BLaER1 (cell line): ENCODE measurements at regions not wholly inside any gene's neighbourhood (a gene's known extent, or its start where the extent isn't known, plus 50 kb on each side); places are given as distances from the start of the nearest gene placed in this dataset.

Experiments
- H3K27ac ChIP-seq: shearing (Covaris generic); formaldehyde crosslinking; 2 replicates; pipeline ENCODE4 v1.8.1; 2022
- H3K27me3 ChIP-seq: shearing (Covaris generic); formaldehyde crosslinking; 2 replicates; pipeline ENCODE4 v1.8.1; 2022
- H3K36me3 ChIP-seq: shearing (Covaris generic); formaldehyde crosslinking; 2 replicates; pipeline ENCODE4 v1.8.1; 2022
- H3K4me1 ChIP-seq: shearing (Covaris generic); formaldehyde crosslinking; 2 replicates; pipeline ENCODE4 v1.8.1; 2022
- H3K4me2 ChIP-seq: shearing (Covaris generic); formaldehyde crosslinking; 2 replicates; pipeline ENCODE4 v1.8.1; 2022
- H3K4me3 ChIP-seq: shearing (Covaris generic); formaldehyde crosslinking; 2 replicates; pipeline ENCODE4 v1.8.1; 2022
- H3K9ac ChIP-seq: shearing (Covaris generic); formaldehyde crosslinking; 2 replicates; pipeline ENCODE4 v1.8.1; 2022
- H3K9me3 ChIP-seq: shearing (Covaris generic); formaldehyde crosslinking; 2 replicates; pipeline ENCODE4 v1.8.1; 2022
- H4K20me1 ChIP-seq: shearing (Covaris generic); formaldehyde crosslinking; 2 replicates; pipeline ENCODE4 v1.8.1; 2022
- Cebpa-rat ChIP-seq: shearing (Covaris generic); IDR thresholded peaks from 2 replicates; pipeline ENCODE4 v1.8.1; 2022

- Histone ChIP-seq H4K20me1 (no peaks in the 10 kb centered on the region), H3K9me3 (no peaks in the 10 kb centered on the region), H3K9ac (no peak overlapping the region), H3K27me3 (no peaks in the 10 kb centered on the region), H3K4me1 (no peaks in the 10 kb centered on the region), H3K4me3 (no peak overlapping the region), H3K4me2 (no peak overlapping the region), H3K36me3 (no peaks in the 10 kb centered on the region), H3K27ac (no peak overlapping the region)
- no peak for TF ChIP-seq Cebpa-rat
These were observed 143.4 kb upstream of the KCNK2 start for GRCh38 chr1:214939180-214939579.

- H3K9ac ChIP-seq: no peak overlapping the region
- no peak overlapping the region for H3K27ac ChIP-seq
These were observed 141.5 kb upstream of the KCNK2 start for GRCh38 chr1:214941061-214941460.

DNA sequence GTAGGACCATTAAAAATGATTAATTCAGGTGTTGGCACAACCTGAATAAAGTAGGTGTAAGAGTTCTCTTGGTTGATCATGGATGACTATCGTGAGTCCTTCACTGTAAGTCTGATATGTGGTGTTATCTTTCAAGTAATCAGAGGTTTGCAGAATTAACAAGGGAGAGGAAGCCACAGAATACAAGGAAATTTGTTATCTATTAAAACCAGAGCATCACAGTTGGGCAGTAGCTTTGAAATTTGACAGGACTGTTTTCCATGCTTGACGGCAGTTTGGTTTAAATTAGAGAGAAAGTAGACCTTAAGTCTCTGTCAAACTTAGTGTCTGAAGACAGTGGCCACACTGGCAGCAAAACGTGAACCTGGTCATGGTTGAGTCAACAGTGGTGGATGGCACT is 139.5 kb upstream of the KCNK2 start:
- Histone ChIP-seq H3K36me3 (no peaks in the 10 kb centered on the region), H3K4me2 (no peak overlapping the region), H4K20me1 (no peaks in the 10 kb centered on the region), H3K4me3 (no peak overlapping the region), H3K27me3 (no peaks in the 10 kb centered on the region), H3K9ac (no peak overlapping the region), H3K9me3 (no peaks in the 10 kb centered on the region), H3K27ac (no peak overlapping the region), H3K4me1 (no peaks in the 10 kb centered on the region)
- TF ChIP-seq Cebpa-rat: no peak

More at GRCh38 chr1:214941061-214941460, 141.5 kb upstream of the KCNK2 start:
- H3K9me3 ChIP-seq: no peaks in the 10 kb centered on the region
- no peak for TF ChIP-seq Cebpa-rat
- H3K4me2 ChIP-seq: no peak overlapping the region
- H3K4me3 ChIP-seq: no peak overlapping the region
- H3K4me1 ChIP-seq: no peaks in the 10 kb centered on the region
- H4K20me1 ChIP-seq: no peaks in the 10 kb centered on the region
- no peaks in the 10 kb centered on the region for H3K27me3 ChIP-seq
- H3K36me3 ChIP-seq: no peaks in the 10 kb centered on the region

- no peak overlapping the region for H3K4me3 ChIP-seq
- no peaks in the 10 kb centered on the region for H4K20me1 ChIP-seq
- no peak for TF ChIP-seq Cebpa-rat
- H3K4me1 ChIP-seq: no peaks in the 10 kb centered on the region
- H3K27ac ChIP-seq: no peak overlapping the region
- no peaks in the 10 kb centered on the region for H3K36me3 ChIP-seq
- H3K27me3 ChIP-seq: no peaks in the 10 kb centered on the region
- H3K9me3 ChIP-seq: no peaks in the 10 kb centered on the region
- H3K4me2 ChIP-seq: no peak overlapping the region
- H3K9ac ChIP-seq: no peak overlapping the region
These were observed 135.9 kb upstream of the KCNK2 start for GRCh38 chr1:214946615-214947014.

DNA sequence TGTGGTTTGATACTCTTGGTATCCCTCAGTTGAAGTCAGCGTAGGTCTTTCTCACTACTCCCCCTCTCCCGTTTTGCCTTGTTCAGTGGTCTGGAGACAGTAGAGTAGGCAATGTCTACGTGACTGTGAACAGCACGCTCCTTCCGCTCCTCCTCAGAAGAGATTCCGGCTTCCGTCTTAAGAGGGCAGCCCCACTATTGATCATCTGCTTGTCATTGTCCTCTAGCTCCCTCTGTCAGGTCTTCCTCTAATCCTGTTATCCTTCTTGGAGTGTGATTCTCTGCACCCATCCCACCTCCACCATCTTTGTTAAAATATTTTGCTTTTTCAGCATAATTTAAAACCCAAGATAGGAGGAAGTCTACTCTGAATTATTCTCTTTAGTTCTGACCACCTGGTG is 129.9 kb upstream of the KCNK2 start:
- H3K9ac ChIP-seq: no peak overlapping the region
- no peaks in the 10 kb centered on the region for H3K4me1 ChIP-seq
- no peaks in the 10 kb centered on the region for H4K20me1 ChIP-seq
- no peak overlapping the region for H3K4me3 ChIP-seq
- no peak overlapping the region for H3K4me2 ChIP-seq
- H3K27me3 ChIP-seq: no peaks in the 10 kb centered on the region
- no peaks in the 10 kb centered on the region for H3K9me3 ChIP-seq
- TF ChIP-seq Cebpa-rat: no peak
- H3K27ac ChIP-seq: no peak overlapping the region
- no peaks in the 10 kb centered on the region for H3K36me3 ChIP-seq

GRCh38 chr1:214953901-214954616 is 128.5 kb upstream of the KCNK2 start:
- Histone ChIP-seq H4K20me1 (no peaks in the 10 kb centered on the region), H3K9ac (no peak overlapping the region), H3K4me1 (no peaks in the 10 kb centered on the region), H3K27me3 (no peaks in the 10 kb centered on the region), H3K9me3 (no peaks in the 10 kb centered on the region), H3K4me2 (no peak overlapping the region), H3K36me3 (no peaks in the 10 kb centered on the region), H3K4me3 (no peak overlapping the region), H3K27ac (no peak overlapping the region)
- no peak for TF ChIP-seq Cebpa-rat

DNA sequence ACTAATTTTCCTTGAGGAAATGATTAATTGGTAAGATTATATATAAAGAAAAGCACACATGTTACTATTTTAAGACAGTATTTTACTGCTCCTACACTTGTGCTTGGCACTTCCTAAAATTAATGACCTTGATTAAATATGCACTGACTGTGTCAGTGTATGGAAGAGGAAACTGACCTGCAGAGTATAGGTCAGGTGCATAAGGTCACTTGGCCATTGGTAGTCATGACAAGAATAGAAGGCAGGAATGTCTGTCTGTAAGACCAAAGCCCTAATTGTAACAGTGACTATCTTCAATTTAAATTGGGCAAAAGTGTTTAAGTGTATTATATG is 128.0 kb upstream of the KCNK2 start:
- Histone ChIP-seq H3K4me3 (no peak overlapping the region), H3K9me3 (no peaks in the 10 kb centered on the region), H3K36me3 (no peaks in the 10 kb centered on the region), H3K27me3 (no peaks in the 10 kb centered on the region), H3K27ac (no peak overlapping the region), H3K4me2 (no peak overlapping the region), H3K4me1 (no peaks in the 10 kb centered on the region), H3K9ac (no peak overlapping the region), H4K20me1 (no peaks in the 10 kb centered on the region)
- no peak for TF ChIP-seq Cebpa-rat

- Histone ChIP-seq H3K4me2 (no peak overlapping the region), H3K4me3 (no peak overlapping the region), H3K36me3 (no peaks in the 10 kb centered on the region), H3K27ac (no peak overlapping the region), H3K9ac (no peak overlapping the region), H3K27me3 (no peaks in the 10 kb centered on the region), H3K9me3 (no peaks in the 10 kb centered on the region), H4K20me1 (no peaks in the 10 kb centered on the region), H3K4me1 (no peaks in the 10 kb centered on the region)
- no peak for TF ChIP-seq Cebpa-rat
These were observed 125.0 kb upstream of the KCNK2 start for GRCh38 chr1:214957330-214958137.

DNA sequence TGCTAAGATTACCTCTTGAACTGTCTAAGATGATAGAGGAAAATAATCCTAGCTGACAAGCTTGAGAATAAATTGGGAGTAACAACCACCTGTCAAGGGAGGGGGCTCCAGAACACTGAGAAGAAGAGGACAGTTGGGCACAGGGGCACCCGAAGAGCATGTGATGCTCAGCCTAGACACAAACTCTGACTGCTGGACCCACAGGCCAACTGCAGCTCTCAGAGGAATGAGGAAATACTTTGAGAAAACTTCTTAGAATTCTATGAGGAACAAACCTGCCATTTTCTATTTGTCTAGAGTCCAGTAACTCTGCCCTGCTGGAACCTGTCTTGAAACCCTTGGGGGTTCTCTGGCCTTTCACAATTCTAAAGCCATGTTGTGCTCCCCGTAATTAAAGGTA is 124.1 kb upstream of the KCNK2 start:
- Histone ChIP-seq H4K20me1 (no peaks in the 10 kb centered on the region), H3K27ac (no peak overlapping the region), H3K27me3 (no peaks in the 10 kb centered on the region), H3K4me1 (no peaks in the 10 kb centered on the region), H3K4me2 (no peak overlapping the region), H3K36me3 (no peaks in the 10 kb centered on the region), H3K4me3 (no peak overlapping the region), H3K9ac (no peak overlapping the region), H3K9me3 (no peaks in the 10 kb centered on the region)
- TF ChIP-seq Cebpa-rat: no peak

GRCh38 chr1:214966346-214966745 is 116.2 kb upstream of the KCNK2 start:
- H4K20me1 ChIP-seq: no peaks in the 10 kb centered on the region
- H3K9ac ChIP-seq: no peak overlapping the region
- no peak overlapping the region for H3K4me2 ChIP-seq
- no peaks in the 10 kb centered on the region for H3K9me3 ChIP-seq
- no peaks in the 10 kb centered on the region for H3K4me1 ChIP-seq
- TF ChIP-seq Cebpa-rat: no peak
- no peaks in the 10 kb centered on the region for H3K27me3 ChIP-seq
- H3K27ac ChIP-seq: no peak overlapping the region
- H3K36me3 ChIP-seq: no peaks in the 10 kb centered on the region
- H3K4me3 ChIP-seq: no peak overlapping the region
